Upper lobe of left lung (tissue), 4 donors: ENCODE measurements at regions not wholly inside any gene's neighbourhood (a gene's known extent, or its start where the extent isn't known, plus 50 kb on each side); places are given as distances from the start of the nearest gene placed in this dataset.

Experiments
- POLR2AphosphoS5 ChIP-seq, 2 donors: sonication (generic); formaldehyde crosslinking; IDR thresholded peaks; one replicate each; pipeline ENCODE4 v1.5.1; 2017; ENCODE audit warnings: antibody characterized with exemption in 2 of 2
- TF ChIP-seq, protein P1 (sequence below), 6 experiments: fragments of 450-650 bp in 4 of 6; fragments of 200-600 bp in 2 of 6; sonication (generic) in 2 of 6; IDR thresholded peaks; one replicate each; pipeline ENCODE4 v1.5.1; 2016 to 2019; ENCODE audit warnings: antibody characterized with exemption in 6 of 6

- TF ChIP-seq, protein P1, sequence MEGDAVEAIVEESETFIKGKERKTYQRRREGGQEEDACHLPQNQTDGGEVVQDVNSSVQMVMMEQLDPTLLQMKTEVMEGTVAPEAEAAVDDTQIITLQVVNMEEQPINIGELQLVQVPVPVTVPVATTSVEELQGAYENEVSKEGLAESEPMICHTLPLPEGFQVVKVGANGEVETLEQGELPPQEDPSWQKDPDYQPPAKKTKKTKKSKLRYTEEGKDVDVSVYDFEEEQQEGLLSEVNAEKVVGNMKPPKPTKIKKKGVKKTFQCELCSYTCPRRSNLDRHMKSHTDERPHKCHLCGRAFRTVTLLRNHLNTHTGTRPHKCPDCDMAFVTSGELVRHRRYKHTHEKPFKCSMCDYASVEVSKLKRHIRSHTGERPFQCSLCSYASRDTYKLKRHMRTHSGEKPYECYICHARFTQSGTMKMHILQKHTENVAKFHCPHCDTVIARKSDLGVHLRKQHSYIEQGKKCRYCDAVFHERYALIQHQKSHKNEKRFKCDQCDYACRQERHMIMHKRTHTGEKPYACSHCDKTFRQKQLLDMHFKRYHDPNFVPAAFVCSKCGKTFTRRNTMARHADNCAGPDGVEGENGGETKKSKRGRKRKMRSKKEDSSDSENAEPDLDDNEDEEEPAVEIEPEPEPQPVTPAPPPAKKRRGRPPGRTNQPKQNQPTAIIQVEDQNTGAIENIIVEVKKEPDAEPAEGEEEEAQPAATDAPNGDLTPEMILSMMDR (IDR thresholded peaks at IDR 0.05): no peak
- no peak for TF ChIP-seq POLR2AphosphoS5 (IDR thresholded peaks at IDR 0.05)
These were observed 109.1 kb upstream of the PEG3 start for GRCh38 chr19:56949626-56950025.
